ENCODE measurements at regions not wholly inside any gene's neighbourhood (a gene's known extent, or its start where the extent isn't known, plus 50 kb on each side); places are given as distances from the start of the nearest gene placed in this dataset.
"Not testable (repeated sequence)": the region's sequence is repeated elsewhere in the genome, so short reads cannot be mapped to it uniquely, and the experiment has no call there.

- no peak for DNase-seq
These were observed 101.7 kb upstream of the FRG1 start for GRCh38 chr4:189838821-189839497.

- no peak for DNase-seq
These were observed 100.3 kb upstream of the FRG1 start for GRCh38 chr4:189840356-189840755.

- peak; percentile 58 for DNase-seq
These were observed 97.2 kb upstream of the FRG1 start for GRCh38 chr4:189843413-189844009.

GRCh38 chr4:189845145-189845846 lies 95.4 kb upstream of the FRG1 start:
- no peak for DNase-seq

- not testable (repeated sequence) for DNase-seq
These were observed 94.6 kb upstream of the FRG1 start for GRCh38 chr4:189846094-189846493.

- not testable (repeated sequence) for DNase-seq
These were observed 94.1 kb upstream of the FRG1 start for GRCh38 chr4:189846608-189847007.

- not testable (repeated sequence) for DNase-seq
These were observed 92.0 kb upstream of the FRG1 start for GRCh38 chr4:189848672-189849071.

- DNase-seq, result no peak
These were observed 90.3 kb upstream of the FRG1 start for GRCh38 chr4:189850239-189850856.

- DNase-seq, result no peak
These were observed 82.2 kb upstream of the FRG1 start for GRCh38 chr4:189858435-189858834.

- DNase-seq, result no peak
These were observed 79.6 kb upstream of the FRG1 start for GRCh38 chr4:189861101-189861500.

GRCh38 chr4:189869236-189869635 lies 71.4 kb upstream of the FRG1 start:
- no peak for DNase-seq

- DNase-seq, result no peak
These were observed 70.0 kb upstream of the FRG1 start for GRCh38 chr4:189870511-189871234.

- no peak for DNase-seq
These were observed 66.1 kb upstream of the FRG1 start for GRCh38 chr4:189874591-189874990.

GRCh38 chr4:189881190-189881589 lies 59.5 kb upstream of the FRG1 start:
- DNase-seq, result not testable (repeated sequence)

- not testable (repeated sequence) for DNase-seq
These were observed 52.3 kb upstream of the FRG1 start for GRCh38 chr4:189888407-189888806.

Measured in right kidney (tissue), 1 donor.